HG03103 (cell line): ENCODE measurements at regions not wholly inside any gene's neighbourhood (a gene's known extent, or its start where the extent isn't known, plus 50 kb on each side); places are given as distances from the start of the nearest gene placed in this dataset.

Source experiments
- ATAC-seq: cut with Tn5 transposase; IDR thresholded peaks from one replicate; pipeline ENCODE4 v1.9.1; 2021; ENCODE audit warnings: low read depth; ENCODE audit not compliant: unreplicated experiment

- ATAC-seq: no peak
Measured at GRCh38 chr2:20132990-20133535, 81.6 kb upstream of the LAPTM4A start.

GRCh38 chr2:20130821-20131645 lies 79.6 kb upstream of the LAPTM4A start:
- no peak for ATAC-seq

- ATAC-seq: no peak
Measured at GRCh38 chr2:20130160-20130560, 78.7 kb upstream of the LAPTM4A start.

- ATAC-seq: no peak
Measured at GRCh38 chr2:20129331-20130159, 78.1 kb upstream of the LAPTM4A start.

- no peak for ATAC-seq
Measured at GRCh38 chr2:20128506-20129330, 77.3 kb upstream of the LAPTM4A start.

- no peak for ATAC-seq
Measured at GRCh38 chr2:20126469-20126868, 75.0 kb upstream of the LAPTM4A start.

- no peak for ATAC-seq
Measured at GRCh38 chr2:20126040-20126439, 74.6 kb upstream of the LAPTM4A start.

- no peak for ATAC-seq
Measured at GRCh38 chr2:20125616-20126015, 74.2 kb upstream of the LAPTM4A start.

GRCh38 chr2:20125164-20125563 lies 73.7 kb upstream of the LAPTM4A start:
- ATAC-seq: no peak

GRCh38 chr2:20123871-20124594 lies 72.6 kb upstream of the LAPTM4A start:
- no peak for ATAC-seq

- no peak for ATAC-seq
Measured at GRCh38 chr2:20122864-20123263, 71.4 kb upstream of the LAPTM4A start.

GRCh38 chr2:20120569-20121416 lies 69.4 kb upstream of the LAPTM4A start:
- ATAC-seq: no peak

GRCh38 chr2:20118051-20118450 lies 66.6 kb upstream of the LAPTM4A start:
- no peak for ATAC-seq

- no peak for ATAC-seq
Measured at GRCh38 chr2:20115902-20116301, 64.5 kb upstream of the LAPTM4A start.

GRCh38 chr2:20115374-20115773 lies 63.9 kb upstream of the LAPTM4A start:
- no peak for ATAC-seq

- no peak for ATAC-seq
Measured at GRCh38 chr2:20113986-20114938, 62.8 kb upstream of the LAPTM4A start.

GRCh38 chr2:20113004-20113796 lies 61.8 kb upstream of the LAPTM4A start:
- no peak for ATAC-seq
